HCT116 (cell line): ENCODE measurements at regions not wholly inside any gene's neighbourhood (a gene's known extent, or its start where the extent isn't known, plus 50 kb on each side); places are given as distances from the start of the nearest gene placed in this dataset.

Experiments used
- ATAC-seq: fragments of 200-7000 bp; cut with Tn5 transposase; 2 replicates; pipeline ENCODE4 v1.9.1; 2020; ENCODE audit warnings: mild to moderate bottlenecking, moderate library complexity
- BruUV-seq: library from RNA; stranded (reverse); fragments of 400-500 nt; replicated peaks from 2 replicates; lab custom pipeline; 2021; lab: Mats Ljungman, UMichigan
- CTCF ChIA-PET: fragments of 300-600 bp; sonication (Branson Sonifier 250); formaldehyde crosslinking; loops from one replicate; lab custom pipeline; 2021; ENCODE audit warnings: antibody characterized with exemption; lab: Charles Lee
- POLR2A ChIA-PET: fragments of 300-600, 350-600 bp; sonication (Branson Sonifier 250); formaldehyde crosslinking; loops from one replicate; lab custom pipeline; 2021; ENCODE audit warnings: antibody characterized with exemption; lab: Charles Lee
- RAD21 ChIA-PET, 2 experiments: fragments of 300-600 bp; sonication (Branson Sonifier 250); formaldehyde crosslinking; loops; one replicate each; lab custom pipeline; 2023; ENCODE audit warnings: low total read pairs in 2 of 2; ENCODE audit not compliant: uncharacterized antibody in 2 of 2, unreplicated experiment in 2 of 2, low non-redundant PET in 1 of 2; lab: Charles Lee
- DNase-seq: peaks from one replicate; pipeline ENCODE4 v3.0.0-alpha.2; 2010; ENCODE audit warnings: low read depth, low spot score
- H2AFZ ChIP-seq: fragments of 200-600 bp; shearing (Covaris generic), sonication (generic); 2 replicates; pipeline ENCODE4 v1.6.1; 2017; ENCODE audit warnings: low read depth, mixed run types, mixed read lengths, antibody characterized with exemption, low read length; ENCODE audit not compliant: poor library complexity, severe bottlenecking
- H3K27ac ChIP-seq: 2 replicates; pipeline ENCODE4 v1.5.1; 2012; ENCODE audit warnings: low read depth, low read length
- H3K27me3 ChIP-seq: fragments of 200-600 bp; sonication (generic); 2 replicates; pipeline ENCODE4 v1.6.1; 2016; ENCODE audit warnings: mixed run types, low read length, mixed read lengths; ENCODE audit not compliant: insufficient read depth
- H3K36me3 ChIP-seq, 2 experiments: fragments of 200-500 bp in 1 of 2; fragments of 200-600 bp in 1 of 2; sonication (Bioruptor generic) in 1 of 2; sonication (generic) in 1 of 2; 2 replicates each; pipeline versions ENCODE4 v1.5.1 to v1.6.1; 2014 to 2016; ENCODE audit warnings: low read length in 2 of 2, inconsistent platforms in 1 of 2, mixed read lengths in 1 of 2, mixed run types in 1 of 2; ENCODE audit not compliant: insufficient read depth in 2 of 2, control insufficient read depth in 1 of 2
- H3K4me1 ChIP-seq, 2 experiments: fragments of 200-600 bp in 1 of 2; sonication (generic) in 1 of 2; 2 replicates each; pipeline versions ENCODE4 v1.5.1 to v1.6.1; 2012 to 2017; ENCODE audit warnings: low read length in 2 of 2, inconsistent platforms in 1 of 2, mild to moderate bottlenecking in 1 of 2, mixed read lengths in 1 of 2, mixed run types in 1 of 2, moderate library complexity in 1 of 2; ENCODE audit not compliant: insufficient read depth in 2 of 2, control insufficient read depth in 1 of 2
- H3K4me2 ChIP-seq: fragments of 200-600 bp; sonication (generic); 2 replicates; pipeline ENCODE4 v1.6.1; 2017; ENCODE audit warnings: mixed run types, low read length, mixed read lengths
- H3K4me3 ChIP-seq, 2 experiments: fragments of 200-600 bp in 1 of 2; sonication (generic) in 1 of 2; replicated peaks in 1 of 2; 2 replicates each; pipeline ENCODE4 v1.5.1; 2011 to 2016; ENCODE audit warnings: low read length in 2 of 2, control low read depth in 1 of 2, low read depth in 1 of 2, mild to moderate bottlenecking in 1 of 2, mixed read lengths in 1 of 2, mixed run types in 1 of 2
- H3K79me2 ChIP-seq: fragments of 200-600 bp; sonication (generic); 2 replicates; pipeline ENCODE4 v1.6.1; 2017; ENCODE audit warnings: mild to moderate bottlenecking, mixed run types, low read length, moderate library complexity, mixed read lengths; ENCODE audit not compliant: insufficient read depth
- H3K9ac ChIP-seq: fragments of 200-600 bp; sonication (generic); 2 replicates; pipeline ENCODE4 v1.6.1; 2016; ENCODE audit warnings: low read length, mixed read lengths
- H3K9me2 ChIP-seq: fragments of 200-600 bp; sonication (generic), shearing (Covaris generic); 2 replicates; pipeline ENCODE4 v1.6.1; 2017; ENCODE audit warnings: mixed run types, mild to moderate bottlenecking, moderate library complexity; ENCODE audit not compliant: insufficient read depth
- H3K9me3 ChIP-seq, 2 experiments: fragments of 200-500 bp in 1 of 2; fragments of 200-600 bp in 1 of 2; sonication (Bioruptor generic) in 1 of 2; sonication (generic) in 1 of 2; 2 replicates each; pipeline ENCODE4 v1.6.1; 2014 to 2017; ENCODE audit warnings: low read length in 2 of 2, mixed read lengths in 2 of 2, inconsistent platforms in 1 of 2, low read depth in 1 of 2, mild to moderate bottlenecking in 1 of 2, mixed run types in 1 of 2, moderate library complexity in 1 of 2; ENCODE audit not compliant: control insufficient read depth in 1 of 2, insufficient read depth in 1 of 2
- H4K20me1 ChIP-seq: fragments of 200-600 bp; sonication (generic), shearing (Covaris generic); 2 replicates; pipeline ENCODE4 v1.6.1; 2017; ENCODE audit warnings: mixed run types, mild to moderate bottlenecking, moderate library complexity; ENCODE audit not compliant: insufficient read depth
- FOSL1 ChIP-seq: IDR thresholded peaks from 2 replicates; pipeline ENCODE4 v1.6.1; 2012; ENCODE audit warnings: low read depth
- MAX ChIP-seq: IDR thresholded peaks from 2 replicates; pipeline ENCODE4 v1.6.1; 2012
- POLR2A ChIP-seq: IDR thresholded peaks from 2 replicates; pipeline ENCODE4 v1.7.0; 2011; ENCODE audit warnings: borderline replicate concordance; ENCODE audit not compliant: insufficient read depth, insufficient read length; ENCODE audit errors: extremely low read depth
- REST ChIP-seq: IDR thresholded peaks from 2 replicates; pipeline ENCODE4 v1.6.1; 2012; ENCODE audit warnings: low read depth
- SIN3A ChIP-seq: IDR thresholded peaks from 2 replicates; pipeline ENCODE4 v1.6.1; 2012; ENCODE audit warnings: low read depth
- SRF ChIP-seq: IDR thresholded peaks from 2 replicates; pipeline ENCODE4 v1.6.1; 2012; ENCODE audit warnings: low read depth
- TCF7L2 ChIP-seq: IDR thresholded peaks from 2 replicates; pipeline ENCODE4 v1.7.0; 2011; ENCODE audit warnings: borderline replicate concordance, inconsistent platforms; ENCODE audit not compliant: insufficient read depth, insufficient read length; ENCODE audit errors: extremely low read depth
- YY1 ChIP-seq: IDR thresholded peaks from 2 replicates; pipeline ENCODE4 v1.6.1; 2011; ENCODE audit warnings: low read length, low read depth, moderate library complexity, mild to moderate bottlenecking; ENCODE audit not compliant: insufficient replicate concordance; ENCODE audit errors: extremely low read depth
- ZNF274 ChIP-seq: fragments of 200-500 bp; sonication (Bioruptor generic); IDR thresholded peaks from 2 replicates; pipeline ENCODE4 v1.6.1; 2014; ENCODE audit warnings: mild to moderate bottlenecking, low read depth, low read length, inconsistent platforms
- intact Hi-C: fragments of 100-400 bp; cut with micrococcal nuclease; formaldehyde crosslinking; loops from 2 replicates; pipeline ENCODE4 v1.10.0; 2022

- Histone ChIP-seq H4K20me1 (no peaks in the 10 kb centered on the region), H2AFZ (no peak overlapping the region), H3K4me2 (no peak overlapping the region), H3K4me1 (peaks cover 5 to 7% of the 10 kb centered on the region in 2 experiments; a peak in 3 of 4 replicates), H3K79me2 (no peaks in the 10 kb centered on the region), H3K4me3 (no peak overlapping the region), H3K9ac (no peak overlapping the region), H3K27me3 (peaks cover 13% of the 10 kb centered on the region; the same call in 1 of the 2 replicates), H3K9me3 (no peaks in the 10 kb centered on the region), H3K36me3 (no peaks in the 10 kb centered on the region), H3K9me2 (no peaks in the 10 kb centered on the region), H3K27ac (no peak overlapping the region)
- ChIA-PET POLR2A (no interaction called here), RAD21 (no interaction called here), CTCF (no interaction called here)
- intact Hi-C loops = no loop called here
- no peak for DNase-seq
- BruUV-seq = no TSS peak
- ATAC-seq = no peak
- TF ChIP-seq TCF7L2 = no peak
- TF ChIP-seq MAX = no peak
- TF ChIP-seq REST = no peak
- no peak for TF ChIP-seq YY1
- no peak for TF ChIP-seq SIN3A
- TF ChIP-seq POLR2A = no peak
Observed at GRCh38 chr11:126137136-126137535, 74.3 kb downstream of the RPUSD4 start.

- H3K4me2 ChIP-seq = no peak overlapping the region
- no peaks in the 10 kb centered on the region for H3K79me2 ChIP-seq
- no peaks in the 10 kb centered on the region for H3K9me2 ChIP-seq
- peaks cover 13% of the 10 kb centered on the region; the same call in 1 of the 2 replicates for H3K27me3 ChIP-seq
- no peak overlapping the region for H3K4me3 ChIP-seq
- intact Hi-C loops = no loop called here
- BruUV-seq = no TSS peak
- ChIA-PET POLR2A (no interaction called here), RAD21 (no interaction called here), CTCF (no interaction called here)
- H3K9ac ChIP-seq = no peak overlapping the region
- no peaks in the 10 kb centered on the region for H4K20me1 ChIP-seq
- H3K9me3 ChIP-seq = no peaks in the 10 kb centered on the region
- H2AFZ ChIP-seq = no peak overlapping the region
- peaks cover 11 to 13% of the 10 kb centered on the region in 2 experiments; a peak in 3 of 4 replicates for H3K4me1 ChIP-seq
- no peaks in the 10 kb centered on the region for H3K36me3 ChIP-seq
- H3K27ac ChIP-seq = no peak overlapping the region
- DNase-seq (no peak), ATAC-seq (no peak)
- TF ChIP-seq ZNF274 (no peak), SIN3A (no peak), YY1 (no peak), SRF (no peak), FOSL1 (no peak)
Observed at GRCh38 chr11:126136507-126136906, 73.8 kb upstream of the CDON start.
